IgD-negative memory B cell (primary cell): ENCODE measurements at regions not wholly inside any gene's neighbourhood (a gene's known extent, or its start where the extent isn't known, plus 50 kb on each side); places are given as distances from the start of the nearest gene placed in this dataset.

Source experiments
- H3K27ac Mint-ChIP-seq, 3 donors: one replicate each; pipeline ENCODE4 v1.8.0; 2020 to 2022; ENCODE audit warnings: mild to moderate bottlenecking in 3 of 3, mixed read lengths in 3 of 3, moderate library complexity in 1 of 3
- H3K27me3 Mint-ChIP-seq: one replicate; pipeline ENCODE4 v1.8.0; 2021; ENCODE audit warnings: mixed read lengths
- H3K36me3 Mint-ChIP-seq: one replicate; pipeline ENCODE4 v1.8.0; 2020; ENCODE audit warnings: mild to moderate bottlenecking, mixed read lengths
- H3K4me1 Mint-ChIP-seq, 3 donors: one replicate each; pipeline ENCODE4 v1.8.0; 2020 to 2022; ENCODE audit warnings: mixed read lengths in 3 of 3, mild to moderate bottlenecking in 1 of 3
- H3K4me3 Mint-ChIP-seq, 4 donors: one replicate each; pipeline ENCODE4 v1.8.0; 2020 to 2022; ENCODE audit warnings: mild to moderate bottlenecking in 4 of 4, mixed read lengths in 4 of 4, moderate library complexity in 3 of 4
- H3K9me3 Mint-ChIP-seq, 3 donors: one replicate each; pipeline ENCODE4 v1.8.0; 2020 to 2021; ENCODE audit warnings: mixed read lengths in 3 of 3, mild to moderate bottlenecking in 1 of 3

- H3K27me3 Mint-ChIP-seq: no peaks in the 10 kb centered on the region
- peak overlapping the region in 2 of 3 donors; percentile 24 to 52 for H3K27ac Mint-ChIP-seq
- H3K9me3 Mint-ChIP-seq: peaks cover 0 to 2% (median 0%) of the 10 kb centered on the region in 3 donors
- peak overlapping the region in 1 of 4 donors; percentile 79 for H3K4me3 Mint-ChIP-seq
- peaks cover 2% of the 10 kb centered on the region for H3K36me3 Mint-ChIP-seq
- H3K4me1 Mint-ChIP-seq: peaks cover 28 to 41% (median 29%) of the 10 kb centered on the region in 3 donors
Measured at GRCh38 chr1:87763483-87763882, 434.8 kb downstream of the LMO4 start.

- Mint-ChIP-seq H3K27ac (no peak overlapping the region), H3K4me3 (no peak overlapping the region), H3K4me1 (peaks cover 20 to 30% (median 21%) of the 10 kb centered on the region in 3 donors), H3K9me3 (peaks cover 0 to 2% (median 0%) of the 10 kb centered on the region in 3 donors), H3K27me3 (no peaks in the 10 kb centered on the region), H3K36me3 (peaks cover 3% of the 10 kb centered on the region)
Measured at GRCh38 chr1:87765057-87765680, 436.5 kb downstream of the LMO4 start.

GRCh38 chr1:87765681-87766070, 437.0 kb downstream of the LMO4 start:
- Mint-ChIP-seq H3K4me3 (no peak overlapping the region), H3K27ac (no peak overlapping the region), H3K27me3 (no peaks in the 10 kb centered on the region), H3K4me1 (peaks cover 16 to 25% (median 20%) of the 10 kb centered on the region in 3 donors), H3K36me3 (peaks cover 3% of the 10 kb centered on the region), H3K9me3 (peaks cover 0 to 2% (median 0%) of the 10 kb centered on the region in 3 donors)

GRCh38 chr1:87766737-87767136, 438.1 kb downstream of the LMO4 start:
- H3K27ac Mint-ChIP-seq: no peak overlapping the region
- peaks cover 0 to 2% (median 0%) of the 10 kb centered on the region in 3 donors for H3K9me3 Mint-ChIP-seq
- H3K36me3 Mint-ChIP-seq: peaks cover 3% of the 10 kb centered on the region
- peaks cover 13 to 16% (median 14%) of the 10 kb centered on the region in 3 donors for H3K4me1 Mint-ChIP-seq
- H3K4me3 Mint-ChIP-seq: no peak overlapping the region
- H3K27me3 Mint-ChIP-seq: no peaks in the 10 kb centered on the region

- peaks cover 0 to 3% (median 0%) of the 10 kb centered on the region in 3 donors for H3K9me3 Mint-ChIP-seq
- H3K36me3 Mint-ChIP-seq: peaks cover 2% of the 10 kb centered on the region
- no peak overlapping the region for H3K27ac Mint-ChIP-seq
- H3K27me3 Mint-ChIP-seq: no peaks in the 10 kb centered on the region
- no peak overlapping the region for H3K4me3 Mint-ChIP-seq
- peaks cover 0 to 1% (median 0%) of the 10 kb centered on the region in 3 donors for H3K4me1 Mint-ChIP-seq
Measured at GRCh38 chr1:87778896-87779295, 450.2 kb downstream of the LMO4 start.

GRCh38 chr1:87781554-87781953, 452.9 kb downstream of the LMO4 start:
- Mint-ChIP-seq H3K36me3 (peaks cover 3% of the 10 kb centered on the region), H3K4me3 (no peak overlapping the region), H3K9me3 (peaks cover 0 to 2% (median 0%) of the 10 kb centered on the region in 3 donors), H3K27ac (no peak overlapping the region), H3K27me3 (peaks cover 4% of the 10 kb centered on the region), H3K4me1 (peaks cover 0 to 6% (median 1%) of the 10 kb centered on the region in 3 donors)

GRCh38 chr1:87783315-87783714, 454.6 kb downstream of the LMO4 start:
- H3K27ac Mint-ChIP-seq: no peak overlapping the region
- H3K36me3 Mint-ChIP-seq: peaks cover 3% of the 10 kb centered on the region
- peaks cover 4% of the 10 kb centered on the region for H3K27me3 Mint-ChIP-seq
- peaks cover 0 to 2% (median 0%) of the 10 kb centered on the region in 3 donors for H3K9me3 Mint-ChIP-seq
- no peak overlapping the region for H3K4me3 Mint-ChIP-seq
- peaks cover 0 to 6% (median 1%) of the 10 kb centered on the region in 3 donors for H3K4me1 Mint-ChIP-seq

- Mint-ChIP-seq H3K4me3 (no peak overlapping the region), H3K36me3 (peaks cover 2% of the 10 kb centered on the region), H3K27ac (no peak overlapping the region)
Measured at GRCh38 chr1:87785386-87785785, 456.7 kb downstream of the LMO4 start.

GRCh38 chr1:87786229-87786628, 457.5 kb downstream of the LMO4 start:
- H3K27ac Mint-ChIP-seq: no peak overlapping the region
- peaks cover 2% of the 10 kb centered on the region for H3K36me3 Mint-ChIP-seq
- H3K27me3 Mint-ChIP-seq: peaks cover 4% of the 10 kb centered on the region
- H3K4me1 Mint-ChIP-seq: peaks cover 0 to 6% (median 1%) of the 10 kb centered on the region in 3 donors
- no peaks in the 10 kb centered on the region for H3K9me3 Mint-ChIP-seq
- H3K4me3 Mint-ChIP-seq: no peak overlapping the region

More at GRCh38 chr1:87785386-87785785, 456.7 kb downstream of the LMO4 start:
- Mint-ChIP-seq H3K27me3 (peaks cover 4% of the 10 kb centered on the region), H3K9me3 (no peaks in the 10 kb centered on the region), H3K4me1 (peaks cover 0 to 6% (median 1%) of the 10 kb centered on the region in 3 donors)

GRCh38 chr1:87786861-87787545, 458.3 kb downstream of the LMO4 start:
- peaks cover 4% of the 10 kb centered on the region for H3K27me3 Mint-ChIP-seq
- no peaks in the 10 kb centered on the region for H3K9me3 Mint-ChIP-seq
- H3K36me3 Mint-ChIP-seq: peaks cover 2% of the 10 kb centered on the region
- H3K27ac Mint-ChIP-seq: peak overlapping the region in 1 of 3 donors; percentile 78
- H3K4me1 Mint-ChIP-seq: peaks cover 0 to 9% (median 1%) of the 10 kb centered on the region in 3 donors
- H3K4me3 Mint-ChIP-seq: no peak overlapping the region

GRCh38 chr1:87787551-87787950, 458.9 kb downstream of the LMO4 start:
- H3K4me3 Mint-ChIP-seq: no peak overlapping the region
- peaks cover 0 to 11% (median 1%) of the 10 kb centered on the region in 3 donors for H3K4me1 Mint-ChIP-seq
- H3K36me3 Mint-ChIP-seq: peaks cover 2% of the 10 kb centered on the region
- no peaks in the 10 kb centered on the region for H3K9me3 Mint-ChIP-seq
- peaks cover 4% of the 10 kb centered on the region for H3K27me3 Mint-ChIP-seq
- H3K27ac Mint-ChIP-seq: no peak overlapping the region

GRCh38 chr1:87790756-87791155, 462.1 kb downstream of the LMO4 start:
- Mint-ChIP-seq H3K9me3 (no peaks in the 10 kb centered on the region), H3K4me3 (no peak overlapping the region), H3K27ac (no peak overlapping the region), H3K27me3 (no peaks in the 10 kb centered on the region), H3K36me3 (no peaks in the 10 kb centered on the region), H3K4me1 (peaks cover 0 to 4% (median 0%) of the 10 kb centered on the region in 3 donors)

- H3K27me3 Mint-ChIP-seq: no peaks in the 10 kb centered on the region
- no peaks in the 10 kb centered on the region for H3K36me3 Mint-ChIP-seq
- H3K9me3 Mint-ChIP-seq: no peaks in the 10 kb centered on the region
- H3K4me1 Mint-ChIP-seq: peaks cover 0 to 4% (median 0%) of the 10 kb centered on the region in 3 donors
- H3K4me3 Mint-ChIP-seq: no peak overlapping the region
- H3K27ac Mint-ChIP-seq: no peak overlapping the region
Measured at GRCh38 chr1:87791931-87792740, 463.5 kb downstream of the LMO4 start.

GRCh38 chr1:87794788-87795614, 466.3 kb downstream of the LMO4 start:
- Mint-ChIP-seq H3K9me3 (no peaks in the 10 kb centered on the region), H3K4me3 (no peak overlapping the region), H3K27ac (no peak overlapping the region), H3K4me1 (peaks cover 0 to 4% (median 0%) of the 10 kb centered on the region in 3 donors), H3K36me3 (no peaks in the 10 kb centered on the region), H3K27me3 (no peaks in the 10 kb centered on the region)
